SK-N-SH (cell line): ENCODE measurements at regions not wholly inside any gene's neighbourhood (a gene's known extent, or its start where the extent isn't known, plus 50 kb on each side); places are given as distances from the start of the nearest gene placed in this dataset.

Source experiments
- CTCF ChIA-PET: fragments of 300-600, 350-600 bp; formaldehyde crosslinking; extraction: SDS; loops from one replicate; lab custom pipeline; 2021; lab: Yijun Ruan, JAX
- POLR2A ChIA-PET: fragments of 350-600 bp; sonication (Branson Sonifier 250); formaldehyde crosslinking; extraction: SDS; loops from one replicate; lab custom pipeline; 2020; ENCODE audit warnings: antibody characterized with exemption, inconsistent platforms; lab: Yijun Ruan, JAX
- DNase-seq: peaks from one replicate; pipeline ENCODE4 v3.0.0; 2012
- H2AFZ ChIP-seq: fragments of 200-600 bp; sonication (generic); 2 replicates; pipeline ENCODE4 v1.8.1; 2016; ENCODE audit warnings: antibody characterized with exemption, mild to moderate bottlenecking, low read depth
- H3F3A ChIP-seq: fragments of 200-600 bp; sonication (generic); replicated peaks from 2 replicates; pipeline ENCODE3; 2016; ENCODE audit warnings: antibody characterized with exemption, mild to moderate bottlenecking; ENCODE audit not compliant: insufficient read depth
- H3K27ac ChIP-seq, 2 experiments: fragments of 200-500 bp in 1 of 2; fragments of 200-600 bp in 1 of 2; sonication (Bioruptor generic) in 1 of 2; sonication (generic), shearing (Covaris generic) in 1 of 2; 2 replicates each; pipeline versions ENCODE4 v1.5.1 to v1.6.1; 2014 to 2016; ENCODE audit warnings: low read depth in 2 of 2, inconsistent platforms in 1 of 2, low read length in 1 of 2, mild to moderate bottlenecking in 1 of 2, mixed read lengths in 1 of 2
- H3K27me3 ChIP-seq: fragments of 200-600 bp; sonication (generic), shearing (Covaris generic); 2 replicates; pipeline ENCODE4 v1.6.1; 2016; ENCODE audit warnings: mixed run types; ENCODE audit not compliant: insufficient read depth
- H3K36me3 ChIP-seq, 2 experiments: fragments of 200-500 bp in 1 of 2; fragments of 200-600 bp in 1 of 2; sonication (Bioruptor generic) in 1 of 2; sonication (generic) in 1 of 2; replicated peaks in 1 of 2; 2 replicates each; pipeline versions ENCODE3 to v1.5.1; 2014 to 2016; ENCODE audit warnings: low read length in 1 of 2, mild to moderate bottlenecking in 1 of 2; ENCODE audit not compliant: insufficient read depth in 2 of 2, control insufficient read depth in 1 of 2
- H3K4me1 ChIP-seq, 2 experiments: fragments of 200-500 bp in 1 of 2; fragments of 200-600 bp in 1 of 2; sonication (Bioruptor generic) in 1 of 2; sonication (generic), shearing (Covaris generic) in 1 of 2; 2 replicates each; pipeline versions ENCODE4 v1.5.1 to v1.6.1; 2014 to 2016; ENCODE audit warnings: low read depth in 1 of 2, low read length in 1 of 2, mixed run types in 1 of 2; ENCODE audit not compliant: insufficient read depth in 2 of 2, control insufficient read depth in 1 of 2
- H3K4me2 ChIP-seq: fragments of 200-600 bp; sonication (generic), shearing (Covaris generic); 2 replicates; pipeline ENCODE4 v1.6.1; 2017; ENCODE audit warnings: mixed run types
- H3K4me3 ChIP-seq, 2 experiments: fragments of 200-500 bp in 1 of 2; fragments of 200-600 bp in 1 of 2; sonication (Bioruptor generic) in 1 of 2; sonication (generic), shearing (Covaris generic) in 1 of 2; 2 replicates each; pipeline versions ENCODE4 v1.5.1 to v1.8.1; 2014 to 2016; ENCODE audit warnings: low read depth in 2 of 2, inconsistent platforms in 1 of 2, low read length in 1 of 2, mild to moderate bottlenecking in 1 of 2, mixed read lengths in 1 of 2, moderate library complexity in 1 of 2
- H3K79me2 ChIP-seq: fragments of 200-600 bp; sonication (generic); 2 replicates; pipeline ENCODE4 v1.8.1; 2017; ENCODE audit warnings: mild to moderate bottlenecking; ENCODE audit not compliant: insufficient read depth
- H3K9ac ChIP-seq: fragments of 200-600 bp; sonication (generic); 2 replicates; pipeline ENCODE4 v1.6.1; 2017; ENCODE audit warnings: mixed run types
- H3K9me2 ChIP-seq: fragments of 200-600 bp; sonication (generic); 2 replicates; pipeline ENCODE4 v1.6.1; 2017; ENCODE audit warnings: mixed run types
- H3K9me3 ChIP-seq: fragments of 200-600 bp; sonication (generic); 2 replicates; pipeline ENCODE4 v1.6.1; 2017; ENCODE audit warnings: mixed run types, mild to moderate bottlenecking, moderate library complexity
- H4K20me1 ChIP-seq: fragments of 200-600 bp; sonication (generic); 2 replicates; pipeline ENCODE4 v1.6.1; 2017; ENCODE audit warnings: mild to moderate bottlenecking, mixed run types; ENCODE audit not compliant: insufficient read depth
- CHD2 ChIP-seq: fragments of 150-350 bp; IDR thresholded peaks from 2 replicates; pipeline ENCODE4 v1.6.1; 2018; ENCODE audit warnings: low read length; ENCODE audit not compliant: partially characterized antibody
- ELF1 ChIP-seq: IDR thresholded peaks from 2 replicates; pipeline ENCODE4 v1.4.0; 2012
- FOXJ3 ChIP-seq: sonication (generic); formaldehyde crosslinking; IDR thresholded peaks from 2 replicates; pipeline ENCODE4 v1.5.1; 2020; ENCODE audit warnings: mild to moderate bottlenecking, missing genetic modification reagents
- FOXM1 ChIP-seq: IDR thresholded peaks from 2 replicates; pipeline ENCODE4 v1.4.0; 2012; ENCODE audit warnings: low read depth, mild to moderate bottlenecking
- GATA2 ChIP-seq: sonication (generic); formaldehyde crosslinking; IDR thresholded peaks from 2 replicates; pipeline ENCODE4 v1.5.0; 2020; ENCODE audit warnings: mild to moderate bottlenecking, missing genetic modification reagents
- JUND ChIP-seq: IDR thresholded peaks from 2 replicates; pipeline ENCODE4 v1.4.0; 2012
- MEF2A ChIP-seq: IDR thresholded peaks from 2 replicates; pipeline ENCODE4 v1.4.0; 2012; ENCODE audit warnings: low read depth, borderline replicate concordance
- MXI1 ChIP-seq: IDR thresholded peaks from 2 replicates; pipeline ENCODE4 v1.6.1; 2012; ENCODE audit warnings: mild to moderate bottlenecking, low read depth, low read length, improper control_type of control experiment
- NFIC ChIP-seq: IDR thresholded peaks from 2 replicates; pipeline ENCODE4 v1.4.0; 2012; ENCODE audit warnings: borderline replicate concordance
- POLR2AphosphoS5 ChIP-seq: IDR thresholded peaks from 2 replicates; pipeline ENCODE4 v1.6.1; 2012; ENCODE audit warnings: low read depth, low read length
- RCOR1 ChIP-seq: fragments of 150-350 bp; IDR thresholded peaks from 2 replicates; pipeline ENCODE4 v1.6.1; 2017; ENCODE audit warnings: antibody characterized with exemption, low read length
- RFX5 ChIP-seq: IDR thresholded peaks from 2 replicates; pipeline ENCODE4 v1.6.1; 2012; ENCODE audit warnings: mild to moderate bottlenecking, improper control_type of control experiment, low read length
- RXRA ChIP-seq: IDR thresholded peaks from 2 replicates; pipeline ENCODE4 v1.4.0; 2012; ENCODE audit warnings: low read depth, mild to moderate bottlenecking, borderline replicate concordance
- SIN3A ChIP-seq: IDR thresholded peaks from 2 replicates; pipeline ENCODE4 v1.6.1; 2012; ENCODE audit warnings: low read depth, mild to moderate bottlenecking, low read length, moderate library complexity, borderline replicate concordance
- SMC3 ChIP-seq: IDR thresholded peaks from 2 replicates; pipeline ENCODE4 v1.6.1; 2012; ENCODE audit warnings: low read depth, low read length, improper control_type of control experiment
- TAF1 ChIP-seq: IDR thresholded peaks from 2 replicates; pipeline ENCODE4 v1.6.1; 2012; ENCODE audit warnings: low read depth, mild to moderate bottlenecking, low read length, moderate library complexity, borderline replicate concordance
- TEAD4 ChIP-seq: IDR thresholded peaks from 2 replicates; pipeline ENCODE4 v1.4.0; 2012; ENCODE audit warnings: mild to moderate bottlenecking, borderline replicate concordance; ENCODE audit not compliant: insufficient read depth
- YY1 ChIP-seq: IDR thresholded peaks from 2 replicates; pipeline ENCODE4 v1.4.0; 2012; ENCODE audit warnings: low read depth, mild to moderate bottlenecking
- WGBS: methylation state at CpG from one replicate; pipeline ENCODE4 v1.1.6; 2017; ENCODE audit warnings: low lambda C conversion rate; 5-methylcytosine and 5-hydroxymethylcytosine counted together
- TF ChIP-seq, protein P1 (sequence below): IDR thresholded peaks from 2 replicates; pipeline ENCODE4 v1.4.0; 2012; ENCODE audit warnings: low read depth, borderline replicate concordance
- TF ChIP-seq, protein P2 (sequence below): IDR thresholded peaks from 2 replicates; pipeline ENCODE4 v1.4.0; 2012; ENCODE audit warnings: low read depth
- TF ChIP-seq, protein P3 (sequence below): IDR thresholded peaks from 2 replicates; pipeline ENCODE4 v1.4.0; 2012; ENCODE audit warnings: low read depth, borderline replicate concordance
- TF ChIP-seq, protein P4 (sequence below): fragments of 150-350 bp; IDR thresholded peaks from 2 replicates; pipeline ENCODE4 v1.6.1; 2017; ENCODE audit warnings: antibody characterized with exemption, low read length, low read depth, borderline replicate concordance
- TF ChIP-seq, protein P5 (sequence below): fragments of 200-600 bp; sonication (generic); IDR thresholded peaks from 2 replicates; pipeline ENCODE4 v1.6.1; 2017; ENCODE audit warnings: antibody characterized with exemption, mild to moderate bottlenecking, moderate library complexity

DNA sequence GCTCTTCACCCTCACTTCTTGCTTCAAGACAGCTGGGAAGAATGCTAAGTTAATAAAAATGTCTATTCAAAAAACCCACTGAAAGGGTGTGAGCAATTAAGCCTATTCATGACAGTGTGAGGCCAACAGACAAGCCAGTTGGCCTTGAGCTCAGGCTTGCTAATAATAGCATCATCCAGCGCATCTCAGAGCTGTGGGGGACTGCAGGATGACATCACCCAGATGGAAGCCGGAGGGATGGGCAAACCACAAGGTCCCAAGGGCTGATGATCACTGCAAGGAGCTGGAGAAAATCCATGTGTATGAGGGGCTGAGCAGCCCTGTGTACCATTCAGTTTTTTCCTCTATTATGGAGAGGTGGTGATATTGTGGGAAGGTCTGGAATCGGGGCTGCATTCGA lies 770.4 kb downstream of the TNS3 start (continued):
- TF ChIP-seq, protein P1, sequence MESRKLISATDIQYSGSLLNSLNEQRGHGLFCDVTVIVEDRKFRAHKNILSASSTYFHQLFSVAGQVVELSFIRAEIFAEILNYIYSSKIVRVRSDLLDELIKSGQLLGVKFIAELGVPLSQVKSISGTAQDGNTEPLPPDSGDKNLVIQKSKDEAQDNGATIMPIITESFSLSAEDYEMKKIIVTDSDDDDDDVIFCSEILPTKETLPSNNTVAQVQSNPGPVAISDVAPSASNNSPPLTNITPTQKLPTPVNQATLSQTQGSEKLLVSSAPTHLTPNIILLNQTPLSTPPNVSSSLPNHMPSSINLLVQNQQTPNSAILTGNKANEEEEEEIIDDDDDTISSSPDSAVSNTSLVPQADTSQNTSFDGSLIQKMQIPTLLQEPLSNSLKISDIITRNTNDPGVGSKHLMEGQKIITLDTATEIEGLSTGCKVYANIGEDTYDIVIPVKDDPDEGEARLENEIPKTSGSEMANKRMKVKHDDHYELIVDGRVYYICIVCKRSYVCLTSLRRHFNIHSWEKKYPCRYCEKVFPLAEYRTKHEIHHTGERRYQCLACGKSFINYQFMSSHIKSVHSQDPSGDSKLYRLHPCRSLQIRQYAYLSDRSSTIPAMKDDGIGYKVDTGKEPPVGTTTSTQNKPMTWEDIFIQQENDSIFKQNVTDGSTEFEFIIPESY: no peak
- TF ChIP-seq TEAD4: peak; percentile 76; the same call in 1 of the 2 replicates
- no peak for TF ChIP-seq SMC3
- TF ChIP-seq GATA2: no peak
- peak; percentile 54; the same call in 1 of the 2 replicates for TF ChIP-seq POLR2AphosphoS5
- peak; percentile 44; the same call in 1 of the 2 replicates for TF ChIP-seq RXRA
- no peak for TF ChIP-seq FOXJ3 (CRISPR knock-in tag)

DNA sequence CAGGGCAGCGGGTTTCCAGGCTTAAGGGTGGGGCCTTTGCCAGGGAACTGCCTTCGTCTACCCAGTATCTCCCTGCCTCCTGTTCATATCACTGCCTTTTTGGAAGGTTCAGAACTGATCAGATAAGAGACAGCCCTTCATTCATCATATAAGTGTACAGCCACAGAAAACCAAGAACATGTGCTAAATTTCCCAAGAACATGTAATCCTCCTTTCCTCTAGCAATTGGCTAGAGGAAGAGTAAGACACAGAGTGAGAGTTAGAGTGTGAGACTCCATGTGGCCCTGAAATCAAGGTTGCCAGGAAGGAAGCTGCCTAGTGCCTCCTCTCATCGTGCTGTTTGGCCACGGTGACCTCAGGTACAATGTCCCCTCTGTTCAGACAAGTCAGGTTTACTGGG lies 770.9 kb downstream of the TNS3 start:
- Histone ChIP-seq H3K4me1 (peaks cover 2 to 19% of the 10 kb centered on the region in 2 experiments; a peak in 3 of 4 replicates), H3K4me3 (no peak overlapping the region), H3K79me2 (no peaks in the 10 kb centered on the region), H3K27me3 (no peaks in the 10 kb centered on the region), H3K4me2 (peak overlapping the region; percentile 47), H3K27ac (peak overlapping the region in 1 of 2 experiments; percentile 72; a peak in 2 of 4 replicates), H4K20me1 (no peaks in the 10 kb centered on the region), H3K36me3 (no peaks in the 10 kb centered on the region), H3K9ac (no peak overlapping the region), H3F3A (no peaks in the 10 kb centered on the region), H3K9me3 (no peaks in the 10 kb centered on the region), H3K9me2 (no peaks in the 10 kb centered on the region), H2AFZ (0 out of 2 replicates have a peak overlapping the region, but pooled peaks have one; percentile 0)
- WGBS: 84% methylated on average over 4 of the region's 4 CpGs
- ChIA-PET CTCF (no interaction called here), POLR2A (no interaction called here)
- DNase-seq: no peak
- TF ChIP-seq RFX5 (no peak), FOXM1 (no peak), MEF2A (no peak)

DNA sequence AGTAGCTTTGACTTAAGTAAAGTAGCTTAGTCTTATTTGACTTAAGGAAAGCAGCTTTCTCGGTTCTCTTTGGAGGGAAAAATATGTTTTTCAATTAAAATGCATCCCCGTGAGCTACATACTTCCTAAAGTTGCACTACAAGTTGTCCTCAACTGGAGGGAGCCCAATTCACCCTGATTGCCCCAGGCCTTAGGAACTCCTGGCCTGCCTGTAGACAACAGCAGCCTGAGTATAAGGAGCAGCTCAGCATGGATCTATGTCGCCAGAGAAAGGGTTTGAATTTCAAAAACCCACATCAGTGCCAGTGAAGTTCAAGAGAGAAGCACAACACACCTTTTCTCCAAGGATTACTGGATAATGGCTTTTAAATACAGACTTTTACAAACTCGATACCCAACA lies 772.0 kb downstream of the TNS3 start:
- Histone ChIP-seq H3K27me3 (no peaks in the 10 kb centered on the region), H2AFZ (no peak overlapping the region), H3K4me3 (no peak overlapping the region), H3K9me2 (no peaks in the 10 kb centered on the region), H3K4me1 (peaks cover 2 to 19% of the 10 kb centered on the region in 2 experiments; a peak in 3 of 4 replicates), H4K20me1 (no peaks in the 10 kb centered on the region), H3F3A (no peaks in the 10 kb centered on the region), H3K79me2 (no peaks in the 10 kb centered on the region), H3K9me3 (no peaks in the 10 kb centered on the region), H3K4me2 (no peak overlapping the region), H3K9ac (no peak overlapping the region), H3K36me3 (no peaks in the 10 kb centered on the region), H3K27ac (no peak overlapping the region)
- POLR2A ChIA-PET: no interaction called here
- CTCF ChIA-PET: interaction anchor here (0.8 kb wide), 1 partner anchor 16 kb away, joined by 3 read pairs; no protein-coding TSS in a partner anchor
- no peak for DNase-seq
- WGBS: 89% methylated on average over 4 of the region's 4 CpGs
- TF ChIP-seq TAF1: no peak
- TF ChIP-seq CHD2: no peak
- no peak for TF ChIP-seq JUND
- no peak for TF ChIP-seq RFX5
- TF ChIP-seq MEF2A: no peak
- TF ChIP-seq, protein P2, sequence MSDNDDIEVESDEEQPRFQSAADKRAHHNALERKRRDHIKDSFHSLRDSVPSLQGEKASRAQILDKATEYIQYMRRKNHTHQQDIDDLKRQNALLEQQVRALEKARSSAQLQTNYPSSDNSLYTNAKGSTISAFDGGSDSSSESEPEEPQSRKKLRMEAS: no peak
- TF ChIP-seq, protein P3, sequence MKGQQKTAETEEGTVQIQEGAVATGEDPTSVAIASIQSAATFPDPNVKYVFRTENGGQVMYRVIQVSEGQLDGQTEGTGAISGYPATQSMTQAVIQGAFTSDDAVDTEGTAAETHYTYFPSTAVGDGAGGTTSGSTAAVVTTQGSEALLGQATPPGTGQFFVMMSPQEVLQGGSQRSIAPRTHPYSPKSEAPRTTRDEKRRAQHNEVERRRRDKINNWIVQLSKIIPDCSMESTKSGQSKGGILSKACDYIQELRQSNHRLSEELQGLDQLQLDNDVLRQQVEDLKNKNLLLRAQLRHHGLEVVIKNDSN: no peak
- TF ChIP-seq, protein P4, sequence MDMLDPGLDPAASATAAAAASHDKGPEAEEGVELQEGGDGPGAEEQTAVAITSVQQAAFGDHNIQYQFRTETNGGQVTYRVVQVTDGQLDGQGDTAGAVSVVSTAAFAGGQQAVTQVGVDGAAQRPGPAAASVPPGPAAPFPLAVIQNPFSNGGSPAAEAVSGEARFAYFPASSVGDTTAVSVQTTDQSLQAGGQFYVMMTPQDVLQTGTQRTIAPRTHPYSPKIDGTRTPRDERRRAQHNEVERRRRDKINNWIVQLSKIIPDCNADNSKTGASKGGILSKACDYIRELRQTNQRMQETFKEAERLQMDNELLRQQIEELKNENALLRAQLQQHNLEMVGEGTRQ: no peak
- TF ChIP-seq RXRA: no peak
- TF ChIP-seq SIN3A: no peak
- TF ChIP-seq MXI1: no peak
- no peak for TF ChIP-seq ELF1
- TF ChIP-seq YY1: no peak
- TF ChIP-seq NFIC: no peak
- TF ChIP-seq, protein P5, sequence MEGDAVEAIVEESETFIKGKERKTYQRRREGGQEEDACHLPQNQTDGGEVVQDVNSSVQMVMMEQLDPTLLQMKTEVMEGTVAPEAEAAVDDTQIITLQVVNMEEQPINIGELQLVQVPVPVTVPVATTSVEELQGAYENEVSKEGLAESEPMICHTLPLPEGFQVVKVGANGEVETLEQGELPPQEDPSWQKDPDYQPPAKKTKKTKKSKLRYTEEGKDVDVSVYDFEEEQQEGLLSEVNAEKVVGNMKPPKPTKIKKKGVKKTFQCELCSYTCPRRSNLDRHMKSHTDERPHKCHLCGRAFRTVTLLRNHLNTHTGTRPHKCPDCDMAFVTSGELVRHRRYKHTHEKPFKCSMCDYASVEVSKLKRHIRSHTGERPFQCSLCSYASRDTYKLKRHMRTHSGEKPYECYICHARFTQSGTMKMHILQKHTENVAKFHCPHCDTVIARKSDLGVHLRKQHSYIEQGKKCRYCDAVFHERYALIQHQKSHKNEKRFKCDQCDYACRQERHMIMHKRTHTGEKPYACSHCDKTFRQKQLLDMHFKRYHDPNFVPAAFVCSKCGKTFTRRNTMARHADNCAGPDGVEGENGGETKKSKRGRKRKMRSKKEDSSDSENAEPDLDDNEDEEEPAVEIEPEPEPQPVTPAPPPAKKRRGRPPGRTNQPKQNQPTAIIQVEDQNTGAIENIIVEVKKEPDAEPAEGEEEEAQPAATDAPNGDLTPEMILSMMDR: no peak
- TF ChIP-seq RCOR1: no peak
